ENCODE measurements at regions not wholly inside any gene's neighbourhood (a gene's known extent, or its start where the extent isn't known, plus 50 kb on each side); places are given as distances from the start of the nearest gene placed in this dataset.
"Not testable (repeated sequence)": the region's sequence is repeated elsewhere in the genome, so short reads cannot be mapped to it uniquely, and the experiment has no call there.

- Histone ChIP-seq H3K27me3 (ENCODE audit: low read length) (peaks cover 24% of the 10 kb centered on the region; the same call in 1 of the 2 replicates), H3K79me2 (ENCODE audit: low read length) (no peaks in the 10 kb centered on the region), H3K4me2 (ENCODE audit: low read length) (no peak overlapping the region), H3K9ac (ENCODE audit: low read length) (no peak overlapping the region), H3K36me3 (ENCODE audit: low read depth, low read length) (no peaks in the 10 kb centered on the region), H3K4me3 (ENCODE audit: low read length) (no peak overlapping the region), H4K20me1 (ENCODE audit: low read length) (no peaks in the 10 kb centered on the region), H3K9me3 (ENCODE audit: low read length) (no peaks in the 10 kb centered on the region), H3K9me2 (replicated peaks; ENCODE audit: low read length) (no peaks in the 10 kb centered on the region), H3K4me1 (ENCODE audit: insufficient read depth, low read length) (no peaks in the 10 kb centered on the region), H2AFZ (ENCODE audit: low read length) (no peak overlapping the region), H3K27ac (ENCODE audit: low read length) (no peak overlapping the region), H3F3A (ENCODE audit: low read length, unreplicated experiment) (no peaks in the 10 kb centered on the region)
- intact Hi-C loops (cut with micrococcal nuclease): no loop called here
- DNase-seq (no peak), ATAC-seq (no peak)
- ChIA-PET POLR2A (ENCODE audit: unreplicated experiment) (no interaction called here), CTCF (no interaction called here)
- BruUV-seq (replicated peaks): no TSS peak
- TF ChIP-seq CTCF (conservative IDR thresholded peaks at IDR 0.05; ENCODE audit: low read depth, low read length) (no peak), EZH2phosphoT487 (IDR thresholded peaks at IDR 0.05; ENCODE audit: borderline replicate concordance, low read length) (no peak), EZH2 (IDR thresholded peaks at IDR 0.05; ENCODE audit: low read length, unreplicated experiment) (no peak)
Observed at GRCh38 chr10:2882628-2883027, 184.7 kb upstream of the PFKP start.

- Histone ChIP-seq H3K27me3 (ENCODE audit: low read length) (peaks cover 20% of the 10 kb centered on the region; the same call in 1 of the 2 replicates), H3K36me3 (ENCODE audit: low read depth, low read length) (no peaks in the 10 kb centered on the region), H3K9me2 (replicated peaks; ENCODE audit: low read length) (no peaks in the 10 kb centered on the region), H3K4me2 (ENCODE audit: low read length) (no peak overlapping the region), H2AFZ (ENCODE audit: low read length) (no peak overlapping the region), H3K9ac (ENCODE audit: low read length) (no peak overlapping the region), H3K4me1 (ENCODE audit: insufficient read depth, low read length) (no peaks in the 10 kb centered on the region), H3K79me2 (ENCODE audit: low read length) (no peaks in the 10 kb centered on the region), H3K27ac (ENCODE audit: low read length) (no peak overlapping the region), H3K4me3 (ENCODE audit: low read length) (no peak overlapping the region), H3K9me3 (ENCODE audit: low read length) (no peaks in the 10 kb centered on the region), H4K20me1 (ENCODE audit: low read length) (no peaks in the 10 kb centered on the region), H3F3A (ENCODE audit: low read length, unreplicated experiment) (no peaks in the 10 kb centered on the region)
- BruUV-seq (replicated peaks): no TSS peak
- ATAC-seq (no peak), DNase-seq (no peak)
- ChIA-PET POLR2A (ENCODE audit: unreplicated experiment) (no interaction called here), CTCF (no interaction called here)
- intact Hi-C loops (cut with micrococcal nuclease): no loop called here
- TF ChIP-seq CTCF (conservative IDR thresholded peaks at IDR 0.05; ENCODE audit: low read depth, low read length) (no peak), EZH2 (IDR thresholded peaks at IDR 0.05; ENCODE audit: low read length, unreplicated experiment) (no peak), EZH2phosphoT487 (IDR thresholded peaks at IDR 0.05; ENCODE audit: borderline replicate concordance, low read length) (no peak)
Observed at GRCh38 chr10:2881720-2882620, 185.4 kb upstream of the PFKP start.

GRCh38 chr10:2880050-2880449 is 187.3 kb upstream of the PFKP start:
- H3K9ac ChIP-seq (ENCODE audit: low read length); H2AFZ ChIP-seq (ENCODE audit: low read length); H3K27ac ChIP-seq (ENCODE audit: low read length); DNase-seq; H3K36me3 ChIP-seq (ENCODE audit: low read depth, low read length); H4K20me1 ChIP-seq (ENCODE audit: low read length); H3K9me2 ChIP-seq (replicated peaks; ENCODE audit: low read length); intact Hi-C loops (cut with micrococcal nuclease); CTCF ChIA-PET; H3K27me3 ChIP-seq (ENCODE audit: low read length); H3K79me2 ChIP-seq (ENCODE audit: low read length); POLR2A ChIA-PET (ENCODE audit: unreplicated experiment); H3K4me1 ChIP-seq (ENCODE audit: insufficient read depth, low read length); H3K9me3 ChIP-seq (ENCODE audit: low read length); H3F3A ChIP-seq (ENCODE audit: low read length, unreplicated experiment); ATAC-seq; H3K4me2 ChIP-seq (ENCODE audit: low read length); BruUV-seq (replicated peaks); H3K4me3 ChIP-seq (ENCODE audit: low read length): not testable (repeated sequence)

Data from PC-3 (cell line).